NCI-H446 (cell line): ENCODE measurements at regions not wholly inside any gene's neighbourhood (a gene's known extent, or its start where the extent isn't known, plus 50 kb on each side); places are given as distances from the start of the nearest gene placed in this dataset.
"Not testable (repeated sequence)": the region's sequence is repeated elsewhere in the genome, so short reads cannot be mapped to it uniquely, and the experiment has no call there.

ENCODE experiments used
- DNase-seq, 2 experiments: peaks; one replicate each; lab custom pipeline; 2025; lab: John Stamatoyannopoulos, UW

DNA sequence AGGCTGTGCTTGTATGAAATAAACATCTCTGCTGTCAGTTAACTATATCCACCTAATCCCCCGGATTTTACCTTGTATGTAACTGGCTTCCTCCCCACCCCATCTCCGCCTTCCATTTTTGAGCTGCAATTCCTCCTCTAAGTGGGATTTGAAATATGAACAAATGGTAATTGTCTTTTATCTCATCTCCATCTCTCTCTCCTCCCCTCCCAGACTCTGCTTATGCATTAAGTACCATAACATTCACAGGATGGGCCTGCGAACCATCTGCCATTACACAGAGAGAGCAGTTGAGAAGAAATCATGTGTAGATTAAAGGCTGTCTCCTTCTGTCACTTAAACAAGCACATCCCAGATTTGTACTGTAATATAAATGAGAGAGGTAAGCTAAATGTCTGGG, 1169.9 kb downstream of the TYW1 start:
- no peak for DNase-seq

DNA sequence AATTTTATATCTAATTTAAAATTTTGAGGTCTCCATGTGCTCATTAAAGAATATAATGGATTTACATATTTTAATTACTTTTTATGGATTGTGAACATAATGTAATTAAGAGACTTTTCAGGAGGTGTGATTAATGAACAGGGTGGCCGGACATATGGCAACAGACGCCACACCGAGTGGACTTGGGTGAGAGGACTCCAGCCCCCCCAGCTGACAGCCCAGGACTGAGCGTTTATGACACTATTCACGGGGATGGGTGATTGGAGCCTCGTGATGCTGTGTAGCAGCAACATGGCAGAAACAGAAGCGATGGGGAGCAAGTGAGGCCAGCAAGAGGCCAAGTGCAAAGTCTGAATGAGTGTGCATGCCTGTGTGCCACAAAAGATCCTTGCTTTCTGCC, 1176.9 kb downstream of the TYW1 start:
- DNase-seq, result no peak

DNA sequence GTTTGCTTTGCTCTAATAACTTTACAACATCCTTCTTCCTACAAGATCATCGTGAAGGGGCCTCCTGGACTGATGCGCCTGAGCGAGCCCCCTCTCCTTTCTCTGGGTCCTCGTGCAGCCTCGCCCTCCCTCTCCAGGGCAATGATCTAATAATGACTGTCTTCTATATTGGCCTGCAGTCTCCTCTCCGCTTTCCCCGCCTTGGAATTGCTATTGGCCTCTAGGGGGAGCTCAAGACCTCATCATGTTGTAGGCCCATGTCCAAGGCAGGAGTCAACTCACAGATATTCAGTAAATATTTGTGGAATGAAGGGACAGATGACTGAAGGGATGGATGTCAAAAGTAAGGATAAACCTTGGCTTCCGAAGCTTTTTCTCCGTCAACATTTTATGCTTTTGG, 1180.3 kb downstream of the TYW1 start:
- peak; percentile 9 to 40 for DNase-seq

DNA sequence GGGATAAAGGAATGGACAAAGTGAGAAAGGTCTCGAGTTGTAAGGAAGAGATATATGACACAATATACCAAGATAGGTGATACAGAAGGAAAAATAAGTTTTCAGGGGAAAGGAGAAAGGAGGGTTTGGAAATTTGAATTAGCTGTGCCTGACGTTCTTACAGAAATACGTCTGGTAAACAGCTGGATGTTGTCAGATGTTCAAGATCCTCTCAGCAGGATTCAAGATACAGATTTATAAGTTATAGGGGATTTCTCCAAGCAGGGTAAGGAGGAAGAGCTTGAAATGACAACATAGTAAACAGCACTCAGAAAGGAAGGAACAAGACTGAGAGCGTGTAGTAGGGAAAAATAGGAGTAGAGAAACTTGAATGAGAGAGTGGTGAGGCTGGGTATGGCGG, 1184.1 kb downstream of the TYW1 start:
- no peak for DNase-seq

DNA sequence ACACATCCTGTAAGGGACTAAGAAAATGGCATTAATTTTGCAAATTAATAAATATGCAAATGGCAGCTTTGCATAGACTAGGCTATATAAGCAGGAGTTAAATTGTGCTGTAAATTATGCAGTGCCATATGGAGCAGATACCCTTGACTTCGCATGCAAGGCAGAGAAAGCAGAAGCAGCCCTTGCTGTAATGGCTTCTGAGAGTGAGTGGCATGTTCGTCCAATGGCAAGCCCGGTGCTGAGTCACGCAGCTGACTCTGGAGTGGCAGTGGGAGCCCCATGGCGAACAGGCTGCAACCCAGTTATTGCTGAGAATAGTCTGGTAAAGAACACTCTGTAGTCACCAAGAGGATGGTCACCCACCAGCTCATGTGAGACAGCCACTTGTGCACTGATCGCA, 1186.5 kb downstream of the TYW1 start:
- no peak for DNase-seq

DNA sequence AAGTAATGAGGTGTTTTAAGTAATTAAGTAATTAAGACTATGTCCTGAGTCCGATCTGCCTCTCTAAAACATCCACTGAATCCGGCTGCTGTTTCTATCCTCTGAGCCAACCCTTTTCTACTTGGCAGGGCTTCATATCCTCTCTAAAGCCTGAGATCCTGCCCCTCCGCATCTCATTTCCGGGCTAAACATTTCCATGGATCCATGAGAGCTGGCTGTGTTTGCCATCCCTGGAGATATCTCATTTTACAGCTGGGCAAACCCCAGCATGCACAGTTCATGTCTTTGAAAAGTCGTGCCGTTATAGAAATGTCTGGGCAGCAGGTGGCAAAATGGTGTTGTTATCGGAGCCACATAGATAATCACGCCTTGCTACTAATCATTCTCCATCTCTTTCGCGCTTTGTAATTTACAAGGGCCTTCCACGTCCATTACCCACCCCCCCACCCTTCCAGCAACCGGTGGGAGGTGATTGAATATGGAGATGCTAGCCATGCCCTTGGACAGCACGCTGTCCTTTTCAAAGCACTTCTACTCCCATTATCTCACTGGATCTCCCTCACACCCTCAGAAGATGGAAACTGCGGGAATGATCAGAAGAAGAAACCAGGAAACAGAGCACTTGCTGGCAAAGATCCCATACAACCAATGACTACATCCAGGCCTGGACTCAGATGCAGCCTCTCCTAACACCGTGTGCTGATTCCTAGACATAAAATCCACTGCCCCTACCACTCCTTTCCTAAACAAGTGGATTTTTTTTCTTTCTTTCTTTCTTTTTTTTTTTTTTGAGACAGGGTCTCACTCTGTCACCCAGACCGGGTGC, 1189.2 kb downstream of the TYW1 start:
- DNase-seq, result no peak

DNA sequence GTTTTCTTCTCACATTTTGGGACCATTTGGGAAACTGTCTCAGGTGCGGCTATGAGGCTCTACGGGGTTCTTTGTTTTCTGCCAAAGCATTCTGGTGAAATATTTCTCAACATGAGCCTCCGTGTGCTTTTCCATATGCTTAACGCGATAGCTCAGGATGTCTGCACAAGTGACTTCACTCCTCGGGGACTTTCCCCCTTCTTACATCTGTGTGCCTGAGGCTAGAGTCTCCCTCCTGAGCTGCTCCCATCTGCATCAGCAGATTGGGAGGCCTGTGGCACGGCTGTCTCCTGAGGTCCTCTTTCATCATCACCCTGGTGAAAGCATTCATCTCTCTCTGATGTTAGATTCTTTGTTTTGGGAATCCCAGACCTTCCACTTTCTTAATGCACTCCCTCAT, 1190.9 kb downstream of the TYW1 start:
- DNase-seq, result no peak

DNA sequence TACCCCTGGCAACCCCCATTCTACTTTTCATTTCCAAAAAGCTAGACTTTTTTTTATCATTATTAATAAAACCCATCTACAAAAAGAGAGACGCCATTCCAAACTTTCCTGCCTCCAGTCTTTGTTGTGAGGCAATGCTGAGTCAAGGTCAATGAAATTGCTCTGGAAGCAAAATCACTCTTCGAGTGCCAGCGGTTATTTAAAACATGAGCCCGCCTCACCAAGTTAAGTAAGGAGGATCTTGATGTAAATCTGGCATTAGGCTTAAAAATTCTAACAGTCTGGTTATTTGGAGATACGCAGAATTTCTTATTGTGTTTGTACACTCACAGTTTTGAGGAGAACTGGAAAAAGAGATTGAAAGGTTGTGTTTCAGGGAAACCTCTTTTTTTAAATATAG, 1196.3 kb downstream of the TYW1 start:
- no peak for DNase-seq

DNA sequence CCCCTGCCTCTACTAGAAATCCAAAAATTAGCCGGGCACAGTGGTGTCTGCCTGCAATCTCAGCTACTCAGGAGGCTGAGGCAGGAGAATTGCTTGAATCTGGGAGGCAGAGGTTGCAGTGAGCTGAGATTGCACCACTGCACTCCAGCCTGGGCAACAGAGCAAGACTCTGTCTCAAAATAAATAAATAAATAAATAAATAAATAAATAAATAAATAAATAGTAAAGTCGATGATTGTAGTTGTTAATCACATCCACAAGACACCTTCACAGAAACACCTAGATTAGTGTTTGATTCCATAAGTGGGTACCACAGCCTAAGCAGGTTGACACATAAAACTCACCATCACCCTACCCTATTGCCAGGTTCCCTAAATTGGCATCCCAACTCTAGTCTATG, 1199.0 kb downstream of the TYW1 start:
- DNase-seq, result not testable (repeated sequence)

DNA sequence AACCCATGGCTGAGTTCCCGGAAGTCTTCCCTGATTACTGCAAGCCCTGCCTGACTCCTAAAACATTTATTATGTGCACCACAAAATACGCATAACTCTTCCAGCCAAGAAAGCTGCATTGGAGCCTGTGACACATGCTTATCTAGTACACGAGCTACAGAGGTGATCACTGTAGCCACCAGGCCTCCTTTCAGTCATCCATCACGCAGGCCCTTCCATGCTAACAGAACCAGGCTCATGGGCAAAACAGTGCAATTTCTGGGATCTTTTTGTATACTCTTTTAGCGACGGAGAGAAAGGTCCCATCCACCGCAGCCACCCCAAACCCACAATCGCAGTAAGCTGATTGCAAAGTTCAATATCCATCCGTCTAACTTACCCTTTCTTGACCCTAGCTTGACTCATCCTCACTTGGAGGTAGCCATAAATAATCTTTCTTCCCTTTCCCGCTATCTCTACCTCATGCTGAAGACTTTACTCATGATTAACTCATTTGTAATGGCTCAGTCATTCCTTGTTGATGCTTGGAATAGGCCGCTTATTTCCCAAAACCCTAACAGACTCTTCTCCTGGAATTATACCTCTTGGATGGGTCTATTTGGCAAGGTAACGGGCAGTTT, 1203.5 kb downstream of the TYW1 start:
- DNase-seq, result no peak

DNA sequence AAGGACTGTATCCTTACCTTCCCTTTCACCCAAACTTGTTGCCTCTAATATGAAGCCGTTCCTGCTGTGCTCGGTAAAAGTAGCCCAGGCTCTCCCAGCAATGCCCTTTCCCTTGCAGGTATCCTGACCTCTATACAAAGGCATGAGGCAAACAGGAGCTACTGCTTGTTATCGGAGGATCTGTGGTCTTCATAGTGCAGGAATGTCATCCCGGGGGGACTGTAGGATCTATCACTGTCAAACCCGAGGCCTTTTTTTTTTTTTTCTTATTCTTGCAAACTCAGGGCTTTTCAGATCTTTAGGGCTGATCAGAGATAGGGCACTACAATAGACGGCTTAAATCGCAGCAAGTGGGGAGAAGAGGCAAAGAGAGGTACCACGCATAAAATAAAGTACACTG, 1206.6 kb downstream of the TYW1 start:
- DNase-seq, result no peak

DNA sequence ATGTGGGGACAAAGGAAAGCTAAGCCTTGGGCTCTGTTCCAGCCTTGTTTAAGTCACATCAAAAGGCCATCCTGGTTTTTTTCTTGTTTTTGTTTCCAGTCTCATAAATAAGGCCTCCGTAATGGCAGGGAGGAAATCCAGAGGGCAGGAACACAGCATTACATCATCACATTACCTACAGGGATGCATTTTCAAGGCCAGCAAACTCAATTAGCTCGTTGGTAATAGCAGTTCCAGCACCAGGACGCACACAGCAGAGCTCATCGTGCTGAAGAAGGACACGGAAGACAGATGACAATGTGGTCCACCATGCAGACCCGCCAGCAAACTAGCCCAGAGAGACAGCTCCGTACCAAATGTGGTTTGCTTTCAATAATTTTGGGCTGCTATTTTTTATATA, 1209.2 kb downstream of the TYW1 start:
- no peak for DNase-seq

DNA sequence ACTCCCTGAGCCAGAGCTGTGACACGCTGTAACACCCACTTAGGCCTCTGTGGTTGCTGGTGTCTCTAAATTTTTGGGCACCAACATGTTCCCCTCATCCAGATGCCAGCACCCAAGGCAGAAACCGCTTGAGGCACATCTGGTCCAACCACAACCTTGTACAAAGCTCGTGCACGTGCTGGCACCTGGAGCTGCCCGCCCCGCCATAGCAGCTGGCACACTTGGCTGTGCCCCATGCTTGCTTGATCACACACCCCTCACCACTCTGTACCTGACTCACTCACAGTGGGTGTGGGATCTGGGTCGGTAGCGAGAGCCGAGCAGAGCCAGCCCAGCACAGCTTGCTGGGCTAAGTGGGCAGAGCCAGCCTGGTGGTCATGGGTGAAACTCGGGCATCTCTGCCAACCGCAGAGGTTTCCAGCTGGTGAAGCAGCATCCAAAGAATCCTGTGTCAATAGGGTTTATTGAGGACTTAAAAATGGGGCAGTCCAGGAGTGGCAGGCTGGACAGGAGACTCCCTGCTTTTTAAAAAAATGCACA, 1210.4 kb downstream of the TYW1 start:
- DNase-seq, result no peak

DNA sequence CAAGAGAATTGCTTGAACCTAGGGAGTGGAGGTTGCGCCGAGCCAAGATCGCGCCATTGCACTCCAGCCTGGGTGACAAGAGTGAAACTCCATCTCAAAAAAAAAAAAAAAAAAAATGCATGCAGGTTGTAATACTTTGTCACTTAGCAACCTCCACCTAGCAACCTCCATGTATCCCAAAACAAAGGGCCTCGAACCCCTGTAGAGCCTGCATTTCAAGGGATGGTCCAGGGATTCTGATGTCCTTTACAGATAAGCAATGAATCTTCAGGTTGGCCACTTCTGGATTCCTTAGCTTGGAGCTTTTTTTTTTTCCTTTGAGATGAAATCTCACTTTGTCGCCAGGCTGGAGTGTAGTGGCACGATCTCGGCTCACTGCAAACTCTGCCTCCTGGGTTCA, 1211.0 kb downstream of the TYW1 start:
- DNase-seq, result no peak

DNA sequence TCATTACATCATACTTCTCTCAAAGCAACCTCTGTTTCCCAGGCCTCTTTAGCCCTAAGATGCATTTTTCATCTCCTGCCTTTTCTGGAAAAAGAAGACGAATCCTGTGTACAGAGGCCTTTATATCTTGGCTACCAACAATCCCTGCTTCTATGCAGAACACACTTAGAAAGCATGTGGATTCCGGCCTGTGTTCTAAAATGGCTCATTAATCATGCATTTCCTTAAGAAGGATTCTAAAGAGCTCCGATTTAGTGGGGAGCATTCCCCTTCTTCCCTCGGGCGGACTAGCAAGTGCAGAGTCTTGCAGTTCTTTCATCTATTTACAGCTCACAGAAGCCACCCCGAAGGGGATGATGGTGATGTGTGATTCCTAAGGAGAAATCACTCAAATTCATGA, 1212.9 kb downstream of the TYW1 start:
- no peak for DNase-seq

DNA sequence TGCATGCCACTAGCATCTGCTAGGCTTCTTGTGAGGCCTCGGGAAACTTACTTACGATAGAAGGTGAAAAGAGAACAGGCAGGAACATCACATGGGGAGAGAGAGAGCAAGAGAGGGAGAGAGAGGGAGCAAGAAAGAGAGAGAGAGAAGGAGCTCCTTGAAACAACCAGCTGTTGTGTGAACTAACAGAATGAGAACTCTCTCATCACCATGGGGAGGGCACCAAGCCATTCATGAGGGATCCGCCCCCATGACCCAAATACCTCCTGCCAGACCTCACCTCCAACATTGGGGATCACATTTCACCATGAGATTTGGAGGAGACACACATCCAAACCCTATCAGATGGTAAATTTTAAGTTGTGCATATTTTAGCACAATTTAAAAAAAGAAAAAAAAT, 1217.2 kb downstream of the TYW1 start:
- no peak for DNase-seq

DNA sequence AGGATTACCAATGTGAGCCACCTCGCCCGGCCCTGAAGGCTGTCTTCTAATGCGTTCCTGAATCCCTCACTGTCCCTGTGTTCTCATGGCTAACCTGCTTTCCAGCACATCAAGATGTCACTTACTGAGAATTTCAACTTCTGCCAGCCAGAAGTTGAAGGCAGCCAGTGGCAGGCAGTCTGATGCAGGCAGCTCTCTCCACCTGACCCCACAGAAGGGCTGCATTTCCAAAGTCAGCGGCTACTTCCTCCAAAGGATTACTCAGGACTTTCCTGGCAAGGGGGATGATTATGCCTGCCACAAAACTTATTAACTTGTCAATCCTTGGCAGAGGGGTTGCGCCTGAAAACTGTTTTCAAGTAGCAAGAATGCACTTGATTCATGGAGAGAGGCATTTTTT, 1219.4 kb downstream of the TYW1 start:
- no peak for DNase-seq

DNA sequence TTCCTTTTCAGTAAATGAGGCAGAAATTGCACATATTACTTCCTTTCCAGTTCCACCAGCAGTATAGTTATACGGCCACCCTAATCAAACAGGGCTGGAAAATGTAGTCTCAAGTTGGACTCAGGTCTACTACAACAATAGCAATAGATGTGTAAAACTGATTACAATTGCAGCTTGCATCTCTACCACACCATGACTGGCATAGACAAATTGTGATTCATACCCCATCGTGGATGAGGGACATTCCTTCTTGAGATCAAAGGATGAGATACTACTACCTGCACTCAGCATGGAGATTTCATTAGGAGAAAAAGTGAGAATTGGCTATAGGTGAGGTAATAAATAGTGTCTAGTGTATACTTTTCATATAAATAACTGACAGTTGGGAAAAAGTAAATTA, 1220.8 kb downstream of the TYW1 start:
- DNase-seq, result no peak

DNA sequence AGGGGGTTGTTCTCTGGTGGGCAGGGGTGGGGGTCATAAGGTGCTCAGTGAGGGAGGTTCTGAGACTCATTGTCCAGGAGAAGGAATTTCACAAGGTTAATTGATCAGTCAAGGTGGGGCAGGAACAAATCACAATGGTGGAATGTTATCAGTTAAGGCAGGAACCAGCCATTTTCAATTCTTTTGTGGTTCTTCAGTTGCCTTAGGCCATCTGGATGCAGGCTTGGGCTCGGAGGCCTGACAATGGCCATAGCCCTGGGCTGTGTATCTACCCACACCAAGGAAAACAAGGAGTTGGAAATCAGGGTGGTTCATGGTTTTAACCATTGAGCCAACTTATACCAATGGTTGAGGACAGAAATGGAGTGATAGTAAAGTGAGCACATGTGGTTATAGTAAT, 1221.8 kb downstream of the TYW1 start:
- no peak for DNase-seq

DNA sequence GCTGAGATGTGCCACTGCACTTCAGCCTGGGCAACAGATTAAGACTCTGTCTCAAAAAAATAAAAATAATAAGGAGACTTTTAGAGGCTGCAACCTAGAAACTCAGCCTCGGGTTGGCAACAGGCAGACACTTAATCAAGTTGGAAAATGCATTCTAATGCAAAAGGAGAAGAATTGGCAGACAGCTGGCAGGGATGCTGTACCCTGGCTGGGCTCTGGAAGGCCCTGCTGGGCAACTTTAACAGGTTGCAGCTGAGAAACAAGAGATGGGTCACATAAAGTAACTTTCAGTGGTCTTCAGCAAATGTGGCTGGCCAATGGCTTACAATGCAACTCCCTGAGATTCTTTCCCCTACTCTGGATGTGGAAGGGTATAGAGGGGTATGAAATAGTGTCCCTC, 1225.7 kb downstream of the TYW1 start:
- DNase-seq, result no peak

DNA sequence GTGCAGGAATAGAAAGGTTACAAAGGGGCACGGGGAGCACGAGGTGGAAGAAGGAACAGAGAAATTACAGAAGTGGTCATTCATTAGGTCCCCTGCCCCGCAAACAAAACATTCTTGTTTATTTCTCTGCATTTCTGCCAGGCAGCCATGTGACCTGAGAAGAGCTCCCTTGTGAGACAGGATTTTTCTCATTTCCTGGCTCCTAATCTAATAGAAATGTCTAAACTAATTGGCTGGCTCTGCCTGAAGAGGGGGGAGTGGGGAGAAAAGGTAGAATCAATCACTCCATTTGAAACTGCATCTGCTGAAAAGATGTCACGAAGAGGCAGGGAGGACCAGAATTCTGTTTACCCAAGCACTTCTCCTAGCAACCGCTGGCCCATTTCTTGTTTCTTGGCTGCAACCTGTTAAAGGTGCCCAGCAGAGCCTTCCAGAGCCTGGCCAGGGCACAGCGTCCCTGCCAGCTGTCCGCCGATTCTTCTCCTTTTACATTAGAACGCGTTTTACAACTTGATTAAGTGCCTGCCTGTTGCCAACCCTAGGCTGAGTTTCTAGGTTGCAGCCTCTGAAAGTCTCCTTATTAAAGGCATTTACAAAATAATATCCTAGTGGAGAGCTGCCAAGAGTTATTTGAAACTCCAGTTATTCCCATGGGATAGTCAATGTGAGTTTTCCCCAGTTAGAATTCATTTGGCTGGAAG, 1227.6 kb downstream of the TYW1 start:
- no peak for DNase-seq

DNA sequence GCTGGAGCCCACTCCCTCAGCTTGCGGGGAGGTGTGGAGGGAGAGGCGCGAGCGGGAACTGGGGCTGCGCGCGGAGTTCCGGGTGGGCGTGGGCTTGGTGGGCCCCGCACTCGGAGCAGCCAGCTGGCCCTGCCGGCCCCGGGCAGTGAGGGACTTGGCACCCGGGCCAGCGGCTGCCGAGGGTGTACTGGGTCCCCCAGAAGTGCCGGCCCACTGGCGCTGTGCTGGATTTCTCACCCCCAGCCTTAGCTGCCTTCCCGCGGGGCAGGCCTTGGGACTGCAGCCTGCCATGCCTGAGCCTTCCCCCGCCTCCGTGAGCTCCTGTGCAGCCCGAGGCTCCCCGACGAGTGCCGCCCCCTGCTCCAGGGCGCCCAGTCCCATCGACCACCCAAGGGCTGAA, 1234.4 kb downstream of the TYW1 start:
- not testable (repeated sequence) for DNase-seq

DNA sequence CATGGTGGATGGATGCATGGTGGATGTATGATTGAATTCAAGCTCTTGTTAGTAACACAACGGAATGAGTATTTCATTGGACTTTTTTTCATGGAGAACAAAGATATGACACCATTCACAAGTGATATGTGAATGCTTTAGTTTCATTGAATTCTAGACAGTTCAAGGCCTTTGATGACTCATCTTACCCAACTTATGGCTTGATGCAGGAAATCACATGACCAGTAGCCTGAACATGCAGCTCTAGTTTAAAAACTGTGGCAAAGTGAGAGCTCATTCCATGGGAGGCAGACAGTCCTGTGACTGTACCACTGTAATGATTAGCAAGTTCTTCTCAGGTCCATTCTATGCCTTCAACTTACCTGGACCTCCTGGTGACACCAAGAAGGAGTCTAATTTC, 1239.3 kb downstream of the TYW1 start:
- no peak for DNase-seq
